Activated T-helper 2 cell treated with anti-CD3 and anti-CD28 coated beads, Interferon-gamma antibody, Interleukin-2, Interleukin-4, amounts not matched to agents 10 μg/mL and 5 μg/mL and 100 μg/mL, durations not matched to agents 14 hours and 24 hours and 36 hours (primary cell): ENCODE measurements at regions not wholly inside any gene's neighbourhood (a gene's known extent, or its start where the extent isn't known, plus 50 kb on each side); places are given as distances from the start of the nearest gene placed in this dataset.

Source experiments
- DNase-seq: peaks from one replicate; pipeline ENCODE4 v3.0.0; 2021; ENCODE audit warnings: low spot score
- H3K27ac Mint-ChIP-seq: one replicate; pipeline ENCODE4 v1.8.0; 2021; ENCODE audit warnings: mixed read lengths
- H3K27me3 Mint-ChIP-seq: one replicate; pipeline ENCODE4 v1.8.0; 2021; ENCODE audit warnings: low read depth, mixed read lengths
- H3K36me3 Mint-ChIP-seq: one replicate; pipeline ENCODE4 v1.8.0; 2021; ENCODE audit warnings: low read depth, mixed read lengths
- H3K4me1 Mint-ChIP-seq: one replicate; pipeline ENCODE4 v1.8.0; 2021; ENCODE audit warnings: low read depth, mixed read lengths
- H3K4me3 Mint-ChIP-seq: one replicate; pipeline ENCODE4 v1.8.0; 2021; ENCODE audit warnings: low read depth, mild to moderate bottlenecking, moderate library complexity, mixed read lengths
- H3K9me3 Mint-ChIP-seq: one replicate; pipeline ENCODE4 v1.8.0; 2021; ENCODE audit warnings: mixed read lengths
- intact Hi-C: fragments of 100-400 bp; cut with micrococcal nuclease; formaldehyde crosslinking; loops from one replicate; pipeline ENCODE4 v1.15.1; 2023

DNA sequence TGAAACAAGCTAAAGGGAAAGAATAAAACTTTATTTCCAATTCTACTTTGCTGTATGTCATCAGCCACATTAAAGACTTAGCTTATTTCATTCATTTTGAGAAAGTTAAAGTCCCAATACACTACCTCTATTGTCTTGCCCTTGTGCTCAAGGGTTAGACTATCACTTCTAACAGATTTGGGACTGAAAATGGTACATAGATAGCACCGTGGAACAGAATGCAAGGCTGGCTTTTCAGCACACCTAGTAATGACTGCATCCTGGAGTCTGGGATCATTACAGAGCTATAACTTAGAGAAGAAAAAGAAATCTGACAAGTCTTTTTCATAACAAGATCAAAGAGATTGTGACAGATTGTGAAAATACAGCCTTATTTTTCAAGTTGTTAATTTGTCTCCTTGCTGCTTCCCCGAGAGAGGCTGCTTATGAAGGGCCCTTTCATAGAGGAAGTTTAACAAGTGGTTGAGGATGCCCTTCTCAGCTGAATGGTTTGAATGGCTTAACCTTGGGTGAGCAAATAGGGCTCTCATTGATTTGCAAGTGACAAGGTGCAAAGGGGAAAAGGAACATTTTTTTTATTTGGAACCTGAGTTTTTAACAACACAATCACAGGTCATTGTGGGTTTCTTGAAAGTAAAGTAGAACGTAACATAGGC is 371.8 kb downstream of the EPHA4 start:
- H3K9me3 Mint-ChIP-seq, result no peaks in the 10 kb centered on the region
- H3K36me3 Mint-ChIP-seq, result no peaks in the 10 kb centered on the region
- no peak overlapping the region for H3K4me3 Mint-ChIP-seq
- no peak overlapping the region for H3K27ac Mint-ChIP-seq
- DNase-seq, result no peak
- no peaks in the 10 kb centered on the region for H3K27me3 Mint-ChIP-seq
- H3K4me1 Mint-ChIP-seq, result no peaks in the 10 kb centered on the region
- intact Hi-C loops, result no loop called here

DNA sequence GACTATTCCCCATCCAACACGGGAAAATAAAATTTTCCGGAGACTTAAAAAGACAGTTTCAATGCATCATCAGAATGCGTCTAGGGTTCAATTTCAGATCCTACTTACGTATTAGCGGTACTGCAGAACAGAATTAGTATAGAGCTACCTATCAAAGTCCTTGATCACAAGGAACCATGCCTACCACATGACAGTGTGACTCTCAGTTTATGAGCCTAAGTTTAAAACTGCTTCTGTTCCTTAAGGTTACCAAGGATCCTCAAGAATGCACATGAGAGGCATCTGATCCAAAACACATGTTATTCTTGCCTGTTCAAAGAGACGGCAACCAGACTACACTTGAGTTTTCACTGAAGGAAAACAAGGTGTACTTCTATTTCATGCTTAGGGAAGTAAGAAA is 369.7 kb downstream of the EPHA4 start:
- Mint-ChIP-seq H3K27me3 (no peaks in the 10 kb centered on the region), H3K4me3 (no peak overlapping the region), H3K9me3 (no peaks in the 10 kb centered on the region), H3K36me3 (no peaks in the 10 kb centered on the region), H3K4me1 (no peaks in the 10 kb centered on the region), H3K27ac (no peak overlapping the region)
- DNase-seq, result no peak
- intact Hi-C loops, result no loop called here

DNA sequence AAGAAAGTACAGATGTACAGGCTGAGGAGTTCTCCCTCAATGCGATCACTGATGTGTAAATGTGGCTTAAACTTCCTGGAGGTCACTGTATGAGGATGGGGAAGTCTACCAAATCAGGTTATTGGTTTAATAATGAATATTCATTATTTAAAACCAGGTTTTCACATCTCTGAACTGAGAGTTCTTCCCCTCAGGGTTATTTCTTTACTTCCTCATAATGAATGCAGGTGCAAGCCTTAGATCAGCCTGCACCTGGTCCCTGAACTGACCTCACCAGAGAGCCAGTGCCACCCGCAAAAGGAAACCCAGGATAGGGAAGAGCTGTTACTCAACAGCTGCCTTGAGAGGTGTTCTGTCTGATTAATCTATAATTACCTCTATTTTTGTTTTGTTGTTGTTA is 369.0 kb downstream of the EPHA4 start:
- H3K36me3 Mint-ChIP-seq, result no peaks in the 10 kb centered on the region
- no peak overlapping the region for H3K27ac Mint-ChIP-seq
- no peaks in the 10 kb centered on the region for H3K4me1 Mint-ChIP-seq
- H3K4me3 Mint-ChIP-seq, result no peak overlapping the region
- no peaks in the 10 kb centered on the region for H3K27me3 Mint-ChIP-seq
- H3K9me3 Mint-ChIP-seq, result no peaks in the 10 kb centered on the region
- intact Hi-C loops, result no loop called here
- no peak for DNase-seq

DNA sequence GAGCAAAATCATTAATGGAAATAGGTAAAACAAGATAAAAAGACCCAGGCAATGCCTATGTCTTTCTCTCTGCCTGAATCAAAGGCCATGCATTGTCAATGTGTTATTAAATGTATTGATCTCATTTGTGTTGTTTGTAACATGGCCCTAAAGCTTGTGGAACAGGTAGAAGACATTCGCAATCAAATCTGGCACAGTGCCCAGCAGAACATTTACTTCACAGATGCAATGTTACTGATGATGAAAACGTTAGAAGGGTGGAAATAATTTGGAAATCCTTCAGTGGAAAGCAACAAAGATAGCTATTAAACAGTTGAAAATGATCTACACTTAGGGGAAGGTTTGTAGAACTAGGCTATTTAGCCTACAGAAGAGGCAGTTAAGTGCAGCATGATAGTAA is 368.2 kb downstream of the EPHA4 start:
- Mint-ChIP-seq H3K9me3 (no peaks in the 10 kb centered on the region), H3K4me1 (no peaks in the 10 kb centered on the region), H3K27ac (no peak overlapping the region), H3K4me3 (no peak overlapping the region), H3K36me3 (no peaks in the 10 kb centered on the region), H3K27me3 (no peaks in the 10 kb centered on the region)
- no peak for DNase-seq
- intact Hi-C loops, result no loop called here

DNA sequence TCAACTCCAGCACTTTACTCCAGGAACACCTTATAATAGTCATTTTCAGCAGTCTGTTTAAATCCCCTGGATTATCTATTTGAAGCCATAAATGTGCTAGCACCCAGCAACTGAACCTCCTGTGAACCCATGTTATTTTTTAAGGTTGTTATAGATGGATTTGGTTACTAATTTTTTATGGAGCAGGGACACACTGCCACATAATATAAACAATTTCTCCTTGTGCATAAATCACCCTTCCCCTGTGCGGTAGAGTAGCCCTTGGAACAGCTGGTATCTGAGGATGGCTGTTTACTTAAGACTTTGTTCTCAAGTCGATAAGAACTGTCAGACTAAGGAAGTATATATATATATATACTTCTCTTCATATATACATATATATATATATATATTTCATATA is 367.4 kb downstream of the EPHA4 start:
- Mint-ChIP-seq H3K27ac (no peak overlapping the region), H3K9me3 (no peaks in the 10 kb centered on the region), H3K4me1 (no peaks in the 10 kb centered on the region), H3K36me3 (no peaks in the 10 kb centered on the region), H3K27me3 (no peaks in the 10 kb centered on the region), H3K4me3 (no peak overlapping the region)
- no peak for DNase-seq
- intact Hi-C loops, result no loop called here

DNA sequence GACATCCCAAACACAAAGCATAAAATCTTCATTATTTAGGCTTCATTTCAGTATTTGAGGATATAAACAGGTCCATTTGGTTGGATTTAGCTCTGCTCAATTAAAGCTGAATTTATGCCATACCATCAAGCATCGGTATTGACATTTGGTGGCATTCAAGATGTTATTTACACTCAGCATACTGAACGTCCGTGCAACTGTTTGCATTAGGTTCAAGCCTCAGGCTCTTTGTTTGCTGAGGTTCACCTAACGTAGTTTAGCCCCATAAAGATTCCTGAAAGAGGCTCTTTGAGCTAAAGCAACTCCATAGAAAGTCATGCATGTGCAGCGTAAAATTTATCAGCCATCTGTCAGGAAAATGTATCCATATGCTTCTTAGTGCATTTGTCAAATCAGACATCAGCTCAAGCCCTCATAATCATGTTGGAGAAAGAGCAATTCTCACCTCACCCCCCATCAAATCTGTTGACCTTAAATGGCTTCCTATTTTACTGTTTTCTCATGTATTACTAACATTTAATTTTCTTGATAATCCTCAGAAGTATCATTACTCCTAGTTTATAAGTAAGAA is 366.9 kb downstream of the EPHA4 start:
- no peaks in the 10 kb centered on the region for H3K9me3 Mint-ChIP-seq
- no peak for DNase-seq
- no peaks in the 10 kb centered on the region for H3K36me3 Mint-ChIP-seq
- H3K4me3 Mint-ChIP-seq, result no peak overlapping the region
- no peaks in the 10 kb centered on the region for H3K27me3 Mint-ChIP-seq
- no peak overlapping the region for H3K27ac Mint-ChIP-seq
- H3K4me1 Mint-ChIP-seq, result no peaks in the 10 kb centered on the region
- intact Hi-C loops, result no loop called here

DNA sequence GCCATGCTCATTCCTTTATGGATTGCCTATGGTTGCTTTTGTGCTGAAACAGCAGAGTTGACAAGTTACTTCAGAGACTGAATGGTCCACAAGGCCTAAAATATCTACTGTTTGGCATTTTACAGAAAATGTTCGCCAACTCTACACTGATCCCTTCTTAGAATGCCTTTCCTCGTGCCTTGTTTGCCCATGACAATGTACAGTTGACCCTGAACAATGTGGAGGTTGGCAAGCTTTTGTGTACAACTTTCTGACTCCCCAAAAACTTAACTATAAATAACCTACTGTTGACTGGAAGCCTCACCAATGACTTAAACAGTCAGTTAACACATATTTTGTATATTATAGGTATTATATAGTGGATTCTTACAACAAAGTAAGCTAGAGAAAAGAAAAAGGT is 361.4 kb downstream of the EPHA4 start:
- no peak for DNase-seq
- Mint-ChIP-seq H3K27me3 (no peaks in the 10 kb centered on the region), H3K9me3 (no peaks in the 10 kb centered on the region), H3K36me3 (no peaks in the 10 kb centered on the region), H3K27ac (no peak overlapping the region), H3K4me1 (no peaks in the 10 kb centered on the region), H3K4me3 (no peak overlapping the region)
- intact Hi-C loops, result no loop called here

DNA sequence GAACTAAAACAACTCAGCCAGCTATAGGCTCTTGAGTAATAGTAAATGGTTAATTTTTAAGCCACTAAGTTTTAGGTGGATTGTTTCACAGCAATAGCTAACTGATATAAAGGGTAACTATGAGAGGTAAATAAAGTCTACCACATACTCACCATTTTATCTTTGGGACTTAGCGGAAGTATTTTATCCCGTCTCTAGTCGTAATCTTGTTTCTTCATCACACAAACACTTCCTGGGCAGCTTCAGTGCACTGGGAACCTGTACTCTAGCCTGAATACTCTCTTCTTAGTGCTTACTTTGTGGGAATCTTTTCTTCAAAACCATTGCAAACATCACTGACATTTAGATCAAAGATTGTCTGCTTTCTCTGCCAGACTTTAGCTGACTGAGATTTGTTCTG is 360.5 kb downstream of the EPHA4 start:
- H3K27me3 Mint-ChIP-seq, result no peaks in the 10 kb centered on the region
- no peak overlapping the region for H3K27ac Mint-ChIP-seq
- no peaks in the 10 kb centered on the region for H3K4me1 Mint-ChIP-seq
- no peaks in the 10 kb centered on the region for H3K9me3 Mint-ChIP-seq
- no peak overlapping the region for H3K4me3 Mint-ChIP-seq
- H3K36me3 Mint-ChIP-seq, result no peaks in the 10 kb centered on the region
- intact Hi-C loops, result no loop called here
- no peak for DNase-seq

DNA sequence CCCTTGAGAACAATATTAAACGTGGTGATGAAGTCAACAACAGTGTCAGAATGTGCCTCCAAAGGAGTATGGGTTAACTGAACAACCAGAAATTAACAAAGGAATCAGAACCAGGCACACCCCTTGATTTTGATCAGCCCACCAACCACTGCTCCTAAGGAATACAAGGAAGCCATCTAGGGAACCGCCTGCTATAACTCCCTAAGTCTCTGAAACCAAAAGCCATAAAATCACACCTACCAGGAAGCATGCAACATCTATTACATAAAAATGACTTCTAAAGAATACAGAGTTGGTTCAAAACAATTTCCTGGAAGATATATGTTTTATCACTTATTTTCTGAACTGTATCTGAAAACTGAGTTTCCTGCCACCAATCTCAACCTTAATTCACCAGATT is 360.0 kb downstream of the EPHA4 start:
- Mint-ChIP-seq H3K4me3 (no peak overlapping the region), H3K4me1 (no peaks in the 10 kb centered on the region), H3K36me3 (no peaks in the 10 kb centered on the region), H3K9me3 (no peaks in the 10 kb centered on the region), H3K27me3 (no peaks in the 10 kb centered on the region), H3K27ac (no peak overlapping the region)
- intact Hi-C loops, result no loop called here
- no peak for DNase-seq

DNA sequence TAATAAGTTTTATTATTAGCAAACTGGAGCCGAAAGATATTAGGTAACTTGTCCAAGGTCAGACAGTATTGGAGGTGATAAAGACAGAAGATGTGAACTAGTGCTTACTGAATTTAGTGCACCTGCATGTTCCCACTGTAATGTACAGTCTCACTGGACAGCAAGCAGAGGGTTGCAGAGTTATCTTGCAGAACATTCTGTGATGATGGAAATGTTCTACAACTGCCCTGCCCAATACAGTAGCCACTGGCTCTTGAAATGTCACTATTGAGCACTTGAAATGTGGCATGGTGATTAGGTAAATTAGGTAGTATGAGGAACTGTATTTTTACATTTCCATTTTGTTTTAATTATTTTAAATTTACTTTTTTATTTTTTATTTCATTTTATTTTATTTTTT is 356.6 kb downstream of the EPHA4 start:
- DNase-seq, result no peak
- Mint-ChIP-seq H3K9me3 (no peaks in the 10 kb centered on the region), H3K4me1 (no peaks in the 10 kb centered on the region), H3K27ac (no peak overlapping the region), H3K27me3 (no peaks in the 10 kb centered on the region), H3K4me3 (no peak overlapping the region), H3K36me3 (no peaks in the 10 kb centered on the region)
- intact Hi-C loops, result no loop called here

DNA sequence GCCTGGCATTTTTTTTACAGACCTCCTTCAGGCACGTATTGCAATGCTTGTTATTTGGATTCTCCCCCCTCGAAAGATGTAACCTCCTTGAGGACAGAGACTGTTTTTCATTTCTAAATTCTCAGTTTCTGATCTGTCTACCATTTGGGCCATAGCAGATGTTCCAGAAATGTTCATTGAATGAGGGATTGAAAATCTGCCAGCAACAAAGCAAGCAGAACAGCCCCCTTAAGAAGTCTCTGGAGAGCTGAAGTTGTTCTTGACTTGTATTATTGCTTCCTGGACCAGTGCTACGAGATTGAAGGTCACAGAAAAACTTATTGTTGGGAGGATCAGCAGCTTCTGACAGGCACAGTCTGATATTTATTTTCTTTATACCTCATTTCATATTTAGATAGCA is 355.5 kb downstream of the EPHA4 start:
- no peak overlapping the region for H3K27ac Mint-ChIP-seq
- intact Hi-C loops, result no loop called here

DNA sequence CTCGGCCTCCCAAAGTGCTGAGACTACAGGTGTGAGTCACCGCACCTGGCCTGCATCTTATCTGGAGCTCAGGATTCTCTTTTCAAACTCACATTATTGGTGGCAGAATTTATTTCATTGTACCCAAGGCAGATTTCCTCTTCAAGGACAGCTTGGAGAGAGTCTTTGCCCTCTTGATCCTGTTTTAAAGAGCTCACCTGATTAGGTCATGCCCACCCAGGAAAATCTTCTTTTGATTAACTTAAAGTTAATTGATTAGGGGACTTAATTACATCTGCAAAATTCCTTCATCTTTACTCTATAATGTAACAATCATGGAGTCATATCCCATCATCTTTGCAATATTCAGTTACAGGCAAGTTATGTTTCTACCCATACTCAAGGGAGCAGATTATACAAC is 346.4 kb downstream of the EPHA4 start:
- intact Hi-C loops, result no loop called here
- DNase-seq, result no peak
- H3K27me3 Mint-ChIP-seq, result no peaks in the 10 kb centered on the region
- H3K4me1 Mint-ChIP-seq, result no peaks in the 10 kb centered on the region
- no peak overlapping the region for H3K27ac Mint-ChIP-seq
- no peak overlapping the region for H3K4me3 Mint-ChIP-seq
- no peaks in the 10 kb centered on the region for H3K36me3 Mint-ChIP-seq
- no peaks in the 10 kb centered on the region for H3K9me3 Mint-ChIP-seq

More for the DNA sequence above, 355.5 kb downstream of the EPHA4 start:
- no peak overlapping the region for H3K4me3 Mint-ChIP-seq
- no peaks in the 10 kb centered on the region for H3K4me1 Mint-ChIP-seq
- DNase-seq, result no peak
- H3K27me3 Mint-ChIP-seq, result no peaks in the 10 kb centered on the region
- no peaks in the 10 kb centered on the region for H3K36me3 Mint-ChIP-seq
- no peaks in the 10 kb centered on the region for H3K9me3 Mint-ChIP-seq

DNA sequence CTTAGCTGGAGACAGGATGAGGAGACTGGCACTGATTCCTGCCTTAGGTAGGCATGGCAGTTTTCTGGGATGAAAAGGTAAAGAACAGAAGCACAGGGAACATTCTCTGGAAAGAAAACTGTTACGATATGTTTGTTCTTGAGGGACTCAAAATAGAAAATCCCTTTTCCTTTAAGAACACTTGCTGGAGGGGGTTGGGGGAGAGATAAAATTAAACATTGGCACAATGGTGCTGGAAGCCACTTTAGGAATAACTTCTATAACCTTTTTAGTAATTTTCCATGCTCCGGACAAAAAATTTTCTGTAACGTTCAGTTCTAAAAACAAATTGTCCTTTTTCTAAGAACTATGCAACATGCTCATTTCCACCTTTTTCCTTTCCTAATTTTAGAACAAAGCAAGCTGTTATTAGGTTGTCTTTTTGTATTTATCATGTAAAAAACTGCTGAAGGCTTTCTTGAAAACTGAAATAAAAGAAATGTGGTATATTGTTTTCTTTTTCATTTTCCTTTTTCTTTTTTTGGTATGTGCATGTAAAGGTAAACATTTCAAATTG is 343.8 kb downstream of the EPHA4 start:
- Mint-ChIP-seq H3K4me1 (no peaks in the 10 kb centered on the region), H3K27ac (no peak overlapping the region), H3K27me3 (no peaks in the 10 kb centered on the region), H3K4me3 (no peak overlapping the region), H3K36me3 (no peaks in the 10 kb centered on the region), H3K9me3 (no peaks in the 10 kb centered on the region)
- intact Hi-C loops, result no loop called here
- DNase-seq, result no peak

DNA sequence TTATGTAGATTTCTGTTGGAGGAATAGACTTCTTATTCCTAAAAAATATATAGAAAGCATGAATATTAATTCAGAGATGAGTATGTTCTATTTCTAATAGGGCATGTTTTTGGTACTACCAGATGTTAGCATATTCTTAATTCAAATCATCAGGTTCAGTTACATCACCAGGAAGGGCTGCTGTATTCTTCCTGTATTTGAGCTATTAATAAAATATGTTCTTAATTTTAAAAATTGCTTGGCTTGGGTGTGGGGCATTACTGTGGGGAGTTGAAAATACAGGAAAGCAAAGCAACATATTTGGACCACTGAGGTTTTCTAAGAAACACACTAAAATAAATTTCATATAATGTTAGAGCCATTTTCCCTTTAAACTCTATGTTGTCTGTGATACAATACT is 343.0 kb downstream of the EPHA4 start:
- Mint-ChIP-seq H3K9me3 (no peaks in the 10 kb centered on the region), H3K27me3 (no peaks in the 10 kb centered on the region), H3K4me3 (no peak overlapping the region), H3K4me1 (no peaks in the 10 kb centered on the region), H3K27ac (no peak overlapping the region), H3K36me3 (no peaks in the 10 kb centered on the region)
- intact Hi-C loops, result no loop called here
- DNase-seq, result no peak
